NCI-H2107 treated with DMSO at 0.1 percent for 48 hours (cell line): ENCODE measurements at regions not wholly inside any gene's neighbourhood (a gene's known extent, or its start where the extent isn't known, plus 50 kb on each side); places are given as distances from the start of the nearest gene placed in this dataset.
A peak's percentile ranks its signal among the peaks of the same experiment; 100 is the strongest.

Experiments used
- DNase-seq: peaks from one replicate; lab custom pipeline; 2025; ENCODE audit not compliant: unreplicated experiment; lab: John Stamatoyannopoulos, UW

- DNase-seq = no peak
Measured at GRCh38 chr7:115478426-115478825, 552.1 kb downstream of the TFEC start.

GRCh38 chr7:115477193-115477651 lies 553.3 kb downstream of the TFEC start:
- DNase-seq = no peak

GRCh38 chr7:115476671-115477181 lies 553.8 kb downstream of the TFEC start:
- DNase-seq = peak; percentile 39

GRCh38 chr7:115475761-115476385 lies 554.0 kb downstream of the MDFIC start:
- no peak for DNase-seq

GRCh38 chr7:115475206-115475605 lies 553.3 kb downstream of the MDFIC start:
- no peak for DNase-seq

- DNase-seq = no peak
Measured at GRCh38 chr7:115474137-115474536, 552.2 kb downstream of the MDFIC start.

GRCh38 chr7:115471891-115472290 lies 550.0 kb downstream of the MDFIC start:
- DNase-seq = no peak

GRCh38 chr7:115462301-115463015 lies 540.6 kb downstream of the MDFIC start:
- DNase-seq = no peak

GRCh38 chr7:115449689-115450088 lies 527.8 kb downstream of the MDFIC start:
- no peak for DNase-seq

- DNase-seq = no peak
Measured at GRCh38 chr7:115447495-115447894, 525.6 kb downstream of the MDFIC start.

GRCh38 chr7:115441033-115441432 lies 519.1 kb downstream of the MDFIC start:
- no peak for DNase-seq

- DNase-seq = no peak
Measured at GRCh38 chr7:115435178-115435577, 513.3 kb downstream of the MDFIC start.

GRCh38 chr7:115429918-115430317 lies 508.0 kb downstream of the MDFIC start:
- DNase-seq = no peak

GRCh38 chr7:115417662-115418061 lies 495.8 kb downstream of the MDFIC start:
- no peak for DNase-seq

GRCh38 chr7:115410972-115411686 lies 489.2 kb downstream of the MDFIC start:
- DNase-seq = peak; percentile 51

GRCh38 chr7:115410434-115410820 lies 488.5 kb downstream of the MDFIC start:
- no peak for DNase-seq

- no peak for DNase-seq
Measured at GRCh38 chr7:115409682-115410433, 488.0 kb downstream of the MDFIC start.

GRCh38 chr7:115406219-115406618 lies 484.3 kb downstream of the MDFIC start:
- DNase-seq = no peak

GRCh38 chr7:115387137-115387536 lies 465.2 kb downstream of the MDFIC start:
- no peak for DNase-seq

GRCh38 chr7:115379321-115379720 lies 457.4 kb downstream of the MDFIC start:
- DNase-seq = no peak

- no peak for DNase-seq
Measured at GRCh38 chr7:115368998-115369397, 447.1 kb downstream of the MDFIC start.
